Testis (tissue), 2 donors: ENCODE measurements at regions not wholly inside any gene's neighbourhood (a gene's known extent, or its start where the extent isn't known, plus 50 kb on each side); places are given as distances from the start of the nearest gene placed in this dataset.

Source experiments
- DNase-seq: peaks from one replicate; pipeline ENCODE4 v3.0.0-alpha.2; 2019
- H3K27ac ChIP-seq, 2 donors: fragments of 200-600 bp; sonication (generic); one replicate each; pipeline ENCODE4 v1.5.1; 2019
- H3K27me3 ChIP-seq: fragments of 200-600 bp; sonication (generic); one replicate; pipeline ENCODE4 v1.5.1; 2019
- H3K36me3 ChIP-seq: fragments of 200-600 bp; sonication (generic); one replicate; pipeline ENCODE4 v1.5.1; 2017; ENCODE audit warnings: low read depth; ENCODE audit errors: missing control alignments
- H3K4me1 ChIP-seq: fragments of 200-600 bp; sonication (generic); one replicate; pipeline ENCODE4 v1.5.1; 2019
- H3K4me3 ChIP-seq, 2 donors: fragments of 200-600 bp; sonication (generic); one replicate each; pipeline ENCODE4 v1.5.1; 2017 to 2019
- H3K9me3 ChIP-seq: fragments of 200-600 bp; sonication (generic); one replicate; pipeline ENCODE4 v1.5.1; 2017
- POLR2A ChIP-seq: fragments of 450-650 bp; IDR thresholded peaks from one replicate; pipeline ENCODE4 v1.6.1; 2017; ENCODE audit warnings: antibody characterized with exemption, mild to moderate bottlenecking, moderate library complexity
- WGBS, 2 donors: methylation state at CpG; one replicate each; pipeline ENCODE4 v1.1.5; 2018; 5-methylcytosine and 5-hydroxymethylcytosine counted together
- intact Hi-C: fragments of 100-400 bp; cut with DNase I; formaldehyde crosslinking; loops from one replicate; pipeline ENCODE4 v1.15.1; 2023; ENCODE audit warnings: low total_unique reads
- TF ChIP-seq, protein P1 (sequence below), 3 experiments: fragments of 450-650 bp in 2 of 3; fragments of 200-600 bp in 1 of 3; sonication (generic) in 1 of 3; IDR thresholded peaks; one replicate each; pipeline ENCODE4 v1.5.1; 2016 to 2019; ENCODE audit warnings: antibody characterized with exemption in 3 of 3, mild to moderate bottlenecking in 2 of 3, moderate library complexity in 1 of 3

GRCh38 chr9:85115473-85115872 is 445.9 kb downstream of the NTRK2 start:
- Histone ChIP-seq H3K4me3 (no peak overlapping the region), H3K27ac (no peak overlapping the region), H3K9me3 (no peaks in the 10 kb centered on the region), H3K27me3 (no peaks in the 10 kb centered on the region), H3K36me3 (no peaks in the 10 kb centered on the region), H3K4me1 (no peaks in the 10 kb centered on the region)
- intact Hi-C loops: no loop called here
- TF ChIP-seq POLR2A: no peak
- TF ChIP-seq, protein P1, sequence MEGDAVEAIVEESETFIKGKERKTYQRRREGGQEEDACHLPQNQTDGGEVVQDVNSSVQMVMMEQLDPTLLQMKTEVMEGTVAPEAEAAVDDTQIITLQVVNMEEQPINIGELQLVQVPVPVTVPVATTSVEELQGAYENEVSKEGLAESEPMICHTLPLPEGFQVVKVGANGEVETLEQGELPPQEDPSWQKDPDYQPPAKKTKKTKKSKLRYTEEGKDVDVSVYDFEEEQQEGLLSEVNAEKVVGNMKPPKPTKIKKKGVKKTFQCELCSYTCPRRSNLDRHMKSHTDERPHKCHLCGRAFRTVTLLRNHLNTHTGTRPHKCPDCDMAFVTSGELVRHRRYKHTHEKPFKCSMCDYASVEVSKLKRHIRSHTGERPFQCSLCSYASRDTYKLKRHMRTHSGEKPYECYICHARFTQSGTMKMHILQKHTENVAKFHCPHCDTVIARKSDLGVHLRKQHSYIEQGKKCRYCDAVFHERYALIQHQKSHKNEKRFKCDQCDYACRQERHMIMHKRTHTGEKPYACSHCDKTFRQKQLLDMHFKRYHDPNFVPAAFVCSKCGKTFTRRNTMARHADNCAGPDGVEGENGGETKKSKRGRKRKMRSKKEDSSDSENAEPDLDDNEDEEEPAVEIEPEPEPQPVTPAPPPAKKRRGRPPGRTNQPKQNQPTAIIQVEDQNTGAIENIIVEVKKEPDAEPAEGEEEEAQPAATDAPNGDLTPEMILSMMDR (IDR thresholded peaks at IDR 0.05): no peak
- no peak for DNase-seq
- 81 to 83% methylated on average over 2 of the region's 2 CpGs for WGBS, 2 donors

DNA sequence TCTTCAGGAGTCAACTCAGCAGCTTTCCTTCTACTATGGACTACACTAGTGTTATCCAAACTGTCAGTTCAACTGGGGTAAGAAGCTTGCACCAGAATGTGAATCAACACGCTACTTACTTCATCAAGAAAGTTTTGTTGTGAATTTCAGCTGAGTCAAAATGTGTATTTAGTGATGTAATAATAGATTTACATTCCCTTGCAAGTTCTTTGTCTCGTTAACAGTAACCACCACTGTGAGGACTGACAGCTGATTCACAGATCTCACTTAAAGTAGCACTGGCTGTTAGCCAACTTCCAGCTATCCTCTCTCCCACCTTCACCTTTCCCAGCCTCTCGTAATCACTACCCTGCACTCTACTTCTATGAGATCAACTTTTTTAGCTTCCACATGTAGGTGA is 445.3 kb downstream of the NTRK2 start:
- H3K4me3 ChIP-seq: no peak overlapping the region
- DNase-seq: no peak
- no peaks in the 10 kb centered on the region for H3K36me3 ChIP-seq
- H3K4me1 ChIP-seq: no peaks in the 10 kb centered on the region
- H3K27me3 ChIP-seq: no peaks in the 10 kb centered on the region
- no peak overlapping the region for H3K27ac ChIP-seq
- 74 to 78% methylated on average over 3 of the region's 3 CpGs for WGBS, 2 donors
- no peaks in the 10 kb centered on the region for H3K9me3 ChIP-seq
- TF ChIP-seq POLR2A: no peak
- TF ChIP-seq, protein P1 (IDR thresholded peaks at IDR 0.05): no peak
- intact Hi-C loops: no loop called here

GRCh38 chr9:85112933-85113418 is 443.4 kb downstream of the NTRK2 start:
- H3K27me3 ChIP-seq: no peaks in the 10 kb centered on the region
- no peaks in the 10 kb centered on the region for H3K4me1 ChIP-seq
- H3K36me3 ChIP-seq: no peaks in the 10 kb centered on the region
- H3K4me3 ChIP-seq: no peak overlapping the region
- H3K9me3 ChIP-seq: no peaks in the 10 kb centered on the region
- H3K27ac ChIP-seq: no peak overlapping the region
- TF ChIP-seq POLR2A: no peak
- TF ChIP-seq, protein P1 (IDR thresholded peaks at IDR 0.05): no peak
- intact Hi-C loops: no loop called here
- DNase-seq: no peak
- 78 to 81% methylated on average over 6 of the region's 6 CpGs for WGBS, 2 donors

- H3K4me1 ChIP-seq: no peaks in the 10 kb centered on the region
- H3K4me3 ChIP-seq: no peak overlapping the region
- no peak overlapping the region for H3K27ac ChIP-seq
- no peaks in the 10 kb centered on the region for H3K9me3 ChIP-seq
- 40 to 47% methylated on average over 2 of the region's 2 CpGs for WGBS, 2 donors
- H3K36me3 ChIP-seq: no peaks in the 10 kb centered on the region
- TF ChIP-seq POLR2A: no peak
- TF ChIP-seq, protein P1 (IDR thresholded peaks at IDR 0.05): no peak
- DNase-seq: no peak
- intact Hi-C loops: no loop called here
- H3K27me3 ChIP-seq: no peaks in the 10 kb centered on the region
Measured at GRCh38 chr9:85112391-85112790, 442.9 kb downstream of the NTRK2 start.

DNA sequence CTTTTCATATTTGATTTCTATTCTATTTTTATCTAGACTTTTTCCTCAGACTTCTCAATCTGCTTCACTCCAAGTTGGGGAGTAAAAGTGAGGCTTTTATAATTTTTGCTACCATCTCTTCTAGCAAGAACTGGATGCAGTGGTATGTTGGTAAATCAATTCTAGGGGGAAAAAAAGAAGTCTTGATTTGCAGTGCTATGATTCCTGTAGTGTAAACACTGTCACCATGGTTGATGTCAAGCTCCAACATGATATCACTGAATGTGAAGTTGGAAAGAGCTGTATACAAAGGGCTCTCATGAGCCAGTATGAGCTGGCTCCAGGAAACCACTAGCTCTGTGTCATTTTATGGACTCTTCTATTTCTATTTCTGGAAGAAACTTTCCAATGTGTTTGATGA is 439.2 kb downstream of the NTRK2 start:
- intact Hi-C loops: no loop called here
- DNase-seq: no peak
- H3K4me1 ChIP-seq: no peaks in the 10 kb centered on the region
- H3K9me3 ChIP-seq: no peaks in the 10 kb centered on the region
- no peak for TF ChIP-seq POLR2A
- TF ChIP-seq, protein P1 (IDR thresholded peaks at IDR 0.05): no peak
- no peak overlapping the region for H3K4me3 ChIP-seq
- H3K27me3 ChIP-seq: no peaks in the 10 kb centered on the region
- no peak overlapping the region for H3K27ac ChIP-seq
- no peaks in the 10 kb centered on the region for H3K36me3 ChIP-seq
